Kidney (tissue), 13 donors: ENCODE measurements at regions not wholly inside any gene's neighbourhood (a gene's known extent, or its start where the extent isn't known, plus 50 kb on each side); places are given as distances from the start of the nearest gene placed in this dataset.

Experiments used
- DNase-seq, 5 donors: peaks; one replicate each; pipeline ENCODE4 v3.0.0-alpha.2; 2013 to 2020
- FAIRE-seq: peaks from 2 replicates; lab custom pipeline; 2012; peaks lifted over from hg19 to GRCh38; lab: Jason Lieb, UNC
- H3K27ac ChIP-seq, 2 donors: one replicate each; pipeline ENCODE4 v1.7.0; 2013; ENCODE audit warnings: low read depth in 2 of 2, low read length in 2 of 2, inconsistent platforms in 1 of 2
- H3K27me3 ChIP-seq: one replicate; pipeline ENCODE4 v1.7.1; 2013; ENCODE audit warnings: low read length, inconsistent platforms; ENCODE audit not compliant: control insufficient read depth, insufficient read depth
- H3K36me3 ChIP-seq, 3 donors: one replicate each; pipeline versions ENCODE4 v1.7.0 to v1.7.1; 2013; ENCODE audit warnings: low read length in 3 of 3, control low read depth in 1 of 3, inconsistent platforms in 1 of 3; ENCODE audit not compliant: insufficient read depth in 3 of 3, control insufficient read depth in 2 of 3
- H3K4me1 ChIP-seq, 3 donors: one replicate each; pipeline versions ENCODE4 v1.7.0 to v1.7.1; 2013; ENCODE audit warnings: low read length in 3 of 3, inconsistent platforms in 1 of 3, low read depth in 1 of 3; ENCODE audit not compliant: control insufficient read depth in 2 of 3, insufficient read depth in 2 of 3
- H3K4me3 ChIP-seq, 3 donors: one replicate each; pipeline versions ENCODE4 v1.7.0 to v1.8.1; 2013; ENCODE audit warnings: low read length in 3 of 3, control low read depth in 1 of 3, inconsistent platforms in 1 of 3
- H3K9ac ChIP-seq, 3 donors: one replicate each; pipeline versions ENCODE4 v1.7.0 to v1.7.1; 2013; ENCODE audit warnings: low read length in 3 of 3, control low read depth in 1 of 3, inconsistent platforms in 1 of 3
- H3K9me3 ChIP-seq, 3 donors: one replicate each; pipeline versions ENCODE4 v1.7.0 to v1.7.1; 2013; ENCODE audit warnings: low read length in 3 of 3, control low read depth in 1 of 3, inconsistent platforms in 1 of 3; ENCODE audit not compliant: control insufficient read depth in 2 of 3, insufficient read depth in 1 of 3
- CTCF ChIP-seq: IDR thresholded peaks from 3 replicates; pipeline ENCODE4 v1.5.1; 2012; ENCODE audit warnings: mild to moderate bottlenecking, moderate library complexity, borderline replicate concordance; ENCODE audit not compliant: insufficient read depth; ENCODE audit errors: extremely low read depth
- intact Hi-C: fragments of 100-400 bp; cut with DNase I; formaldehyde crosslinking; loops from one replicate; pipeline ENCODE4 v1.11.1; 2022
- donor health status: control.
- donor health status: control.
- donor health status: control.
- donor health status: control.
- donor health status: control.
- donor health status: DM: yes; HTN: yes; CAD: no.
- donor health status: Normal renal cell carcinoma (clear cell type).

GRCh38 chr3:126267169-126267975 lies 87.0 kb upstream of the ALDH1L1 start:
- peaks cover 0 to 53% (median 31%) of the 10 kb centered on the region in 3 donors for H3K4me1 ChIP-seq
- FAIRE-seq: no peak

GRCh38 chr3:126266850-126267168 lies 86.4 kb upstream of the ALDH1L1 start:
- DNase-seq: no peak
- no peak for FAIRE-seq
- Histone ChIP-seq H3K27me3 (no peaks in the 10 kb centered on the region), H3K4me3 (peak overlapping the region in 2 of 3 donors; percentile 52 to 57), H3K36me3 (no peaks in the 10 kb centered on the region), H3K9me3 (no peaks in the 10 kb centered on the region), H3K9ac (peak overlapping the region in 1 of 3 donors; percentile 65), H3K4me1 (peaks cover 0 to 53% (median 31%) of the 10 kb centered on the region in 3 donors), H3K27ac (peak overlapping the region; percentile 88 to 96)
- intact Hi-C loops: no loop called here
- TF ChIP-seq CTCF: no peak

More at GRCh38 chr3:126267169-126267975, 87.0 kb upstream of the ALDH1L1 start:
- intact Hi-C loops: no loop called here
- Histone ChIP-seq H3K27ac (peak overlapping the region; percentile 88 to 96), H3K36me3 (no peaks in the 10 kb centered on the region), H3K27me3 (no peaks in the 10 kb centered on the region), H3K4me3 (peak overlapping the region; percentile 32 to 57 (median 52)), H3K9me3 (no peaks in the 10 kb centered on the region), H3K9ac (peak overlapping the region in 2 of 3 donors; percentile 29 to 65)
- TF ChIP-seq CTCF: no peak
- DNase-seq: peak; percentile 91 to 96 (median 94)

- Histone ChIP-seq H3K4me1 (peaks cover 0 to 52% (median 31%) of the 10 kb centered on the region in 3 donors), H3K9ac (peak overlapping the region in 1 of 3 donors; percentile 65), H3K36me3 (no peaks in the 10 kb centered on the region), H3K27ac (peak overlapping the region; percentile 88 to 96), H3K27me3 (no peaks in the 10 kb centered on the region), H3K4me3 (peak overlapping the region in 2 of 3 donors; percentile 52 to 57), H3K9me3 (no peaks in the 10 kb centered on the region)
- intact Hi-C loops: no loop called here
- FAIRE-seq: no peak
- no peak for TF ChIP-seq CTCF
- DNase-seq: peak in 3 of 5 donors; percentile 28 to 85 (median 54)
These were observed 86.0 kb upstream of the ALDH1L1 start for GRCh38 chr3:126266291-126266840.
